UCSD-AML1 (cell line): ENCODE measurements at regions not wholly inside any gene's neighbourhood (a gene's known extent, or its start where the extent isn't known, plus 50 kb on each side); places are given as distances from the start of the nearest gene placed in this dataset.

Experiments used
- DNase-seq: peaks from one replicate; lab custom pipeline; 2025; ENCODE audit not compliant: unreplicated experiment; lab: John Stamatoyannopoulos, UW

- no peak for DNase-seq
These were observed 122.2 kb upstream of the PRSS58 start for GRCh38 chr7:142380069-142380468.

DNA sequence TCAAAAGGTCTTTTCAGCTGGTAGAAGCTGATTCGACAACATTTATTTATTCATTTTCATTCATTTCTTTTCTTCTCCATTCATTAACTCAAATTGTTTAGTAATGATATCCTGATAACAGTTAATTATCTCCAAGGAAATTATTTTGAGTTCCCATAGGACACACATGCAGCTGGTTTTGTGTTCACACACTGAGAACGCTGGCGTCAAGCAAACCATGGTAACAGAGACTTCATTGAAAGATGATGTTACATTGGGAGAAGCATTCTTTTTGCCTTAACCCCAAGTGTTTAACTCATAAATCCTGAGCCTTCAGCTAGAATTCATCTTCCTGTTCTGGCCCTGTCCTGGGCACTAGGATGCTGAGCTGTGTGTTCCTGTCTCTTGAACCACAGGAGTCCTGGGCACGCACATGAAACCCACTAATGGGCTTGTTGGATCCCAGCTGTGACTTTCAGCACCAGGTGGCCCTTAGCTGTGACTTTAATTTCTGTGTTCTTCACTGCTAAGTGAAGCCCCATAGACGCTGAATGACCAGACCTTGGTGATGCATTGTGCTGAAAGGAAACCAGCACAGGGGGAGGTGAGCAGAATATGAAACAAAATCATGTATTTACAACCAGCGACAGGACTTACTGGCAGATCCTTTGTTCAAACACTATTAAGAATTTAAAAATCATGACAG, 121.5 kb upstream of the PRSS58 start:
- DNase-seq = no peak

DNA sequence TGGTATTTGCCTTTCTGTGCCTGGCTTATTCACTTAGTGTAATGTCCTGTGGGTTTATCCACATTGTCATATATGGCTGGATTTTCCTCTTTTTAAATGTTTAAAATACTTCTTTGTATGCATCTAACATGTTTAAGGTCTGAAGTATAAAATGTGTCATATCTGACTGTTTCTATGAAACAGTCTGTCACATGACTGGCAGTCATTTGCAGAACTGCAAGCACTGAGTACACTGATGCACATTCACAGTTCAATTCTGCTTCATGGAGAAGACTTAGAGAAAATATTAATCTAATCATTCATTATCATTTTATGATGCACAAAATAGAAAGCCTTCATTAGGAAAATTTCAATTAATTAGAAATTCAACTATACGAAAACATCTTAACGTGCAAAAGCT, 119.7 kb upstream of the PRSS58 start:
- no peak for DNase-seq

GRCh38 chr7:142376356-142376997, 118.6 kb upstream of the PRSS58 start:
- no peak for DNase-seq

GRCh38 chr7:142375710-142376313, 118.0 kb upstream of the PRSS58 start:
- no peak for DNase-seq

DNA sequence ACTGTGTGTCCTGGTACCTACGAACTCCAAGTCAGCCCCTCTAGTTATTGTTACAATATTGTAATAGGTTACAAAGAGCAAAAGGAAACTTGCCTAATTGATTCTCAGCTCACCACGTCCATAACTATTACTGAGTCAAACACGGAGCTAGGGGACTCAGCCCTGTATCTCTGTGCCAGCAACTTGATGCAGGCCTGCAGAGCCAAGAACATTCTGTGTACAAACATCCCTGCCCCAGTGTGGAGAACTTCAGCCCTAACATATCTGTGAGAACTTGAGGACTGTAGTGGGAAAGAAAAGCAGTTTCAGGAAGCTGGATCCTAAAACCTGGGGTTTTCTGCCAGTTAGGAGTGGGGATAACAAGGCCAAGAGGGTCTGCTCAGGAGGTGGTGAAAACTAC, 114.9 kb upstream of the PRSS58 start:
- DNase-seq = no peak

GRCh38 chr7:142371586-142372377, 113.9 kb upstream of the PRSS58 start:
- DNase-seq = no peak

GRCh38 chr7:142365410-142365842, 107.6 kb upstream of the PRSS58 start:
- DNase-seq = no peak

GRCh38 chr7:142364551-142364950, 106.7 kb upstream of the PRSS58 start:
- no peak for DNase-seq

DNA sequence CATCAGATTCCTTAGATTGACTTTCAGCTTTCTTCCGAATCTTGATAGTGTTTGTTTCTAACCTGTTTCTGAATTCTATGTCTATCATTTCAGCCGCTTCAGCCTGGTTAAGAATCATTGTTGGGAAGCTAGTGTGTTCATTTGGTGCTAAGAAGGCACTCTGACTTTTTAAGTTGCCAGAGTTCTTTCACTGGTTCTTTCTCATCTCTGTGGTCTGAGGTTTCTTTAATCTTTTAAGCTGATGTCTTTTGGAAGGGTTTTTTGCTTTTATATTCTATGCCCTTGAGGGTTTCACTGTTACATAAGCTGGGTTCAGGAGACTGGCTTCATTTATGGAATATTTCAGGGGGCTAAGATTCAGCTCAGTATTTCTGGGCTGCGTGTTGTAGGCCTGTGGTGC, 104.5 kb upstream of the PRSS58 start:
- DNase-seq = no peak

DNA sequence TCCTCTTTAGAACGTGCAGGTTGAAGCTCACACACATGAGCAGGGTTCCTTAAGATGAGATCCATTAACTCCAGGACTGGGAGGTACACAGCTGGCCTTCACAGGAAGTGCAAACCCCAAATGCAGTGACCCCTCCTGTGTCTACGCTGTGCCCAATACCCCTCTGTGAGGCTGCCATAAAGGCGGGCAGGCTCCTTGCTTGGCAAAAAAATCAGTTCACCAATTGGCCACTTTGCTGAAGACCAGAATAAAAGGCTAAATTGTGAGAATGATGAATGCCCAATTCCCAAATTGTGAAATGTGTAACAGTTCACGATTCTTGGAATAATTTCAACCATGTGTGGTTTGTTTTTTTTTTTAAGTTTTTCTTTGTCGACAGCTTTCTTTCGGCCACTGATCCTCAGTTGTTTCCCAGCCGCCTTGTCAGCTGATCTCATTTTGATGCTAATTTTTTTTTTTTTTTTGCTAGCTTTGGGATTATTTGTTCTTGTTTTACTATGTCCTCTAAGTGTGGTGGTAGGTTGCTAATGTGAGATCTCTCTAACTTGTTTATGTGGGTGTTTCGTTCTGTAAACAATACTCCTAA, 101.9 kb upstream of the PRSS58 start:
- no peak for DNase-seq

GRCh38 chr7:142357953-142358520, 100.2 kb upstream of the PRSS58 start:
- DNase-seq = no peak

GRCh38 chr7:142356166-142356565, 98.3 kb upstream of the PRSS58 start:
- DNase-seq = no peak

DNA sequence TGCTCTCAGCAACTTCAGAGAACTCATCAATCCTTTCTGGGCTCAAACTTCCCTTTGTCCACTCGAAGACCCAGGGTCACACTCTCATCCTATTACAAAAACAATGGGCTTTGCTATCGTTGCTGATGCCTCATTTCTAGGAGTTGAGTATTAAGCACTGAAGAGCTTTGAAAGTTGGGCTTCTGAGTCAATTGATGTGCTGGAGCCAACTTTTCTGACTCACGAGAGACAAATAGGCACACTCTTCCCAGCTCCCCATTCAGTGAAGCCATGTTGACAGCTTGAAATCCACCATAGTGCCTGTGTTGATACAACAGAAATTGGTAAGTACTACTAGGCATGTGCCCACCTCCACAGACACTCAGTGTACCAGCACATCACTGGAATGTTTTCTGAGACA, 97.5 kb upstream of the PRSS58 start:
- no peak for DNase-seq

GRCh38 chr7:142353147-142354060, 95.5 kb upstream of the PRSS58 start:
- no peak for DNase-seq

- no peak for DNase-seq
These were observed 94.7 kb upstream of the PRSS58 start for GRCh38 chr7:142352543-142352942.

DNA sequence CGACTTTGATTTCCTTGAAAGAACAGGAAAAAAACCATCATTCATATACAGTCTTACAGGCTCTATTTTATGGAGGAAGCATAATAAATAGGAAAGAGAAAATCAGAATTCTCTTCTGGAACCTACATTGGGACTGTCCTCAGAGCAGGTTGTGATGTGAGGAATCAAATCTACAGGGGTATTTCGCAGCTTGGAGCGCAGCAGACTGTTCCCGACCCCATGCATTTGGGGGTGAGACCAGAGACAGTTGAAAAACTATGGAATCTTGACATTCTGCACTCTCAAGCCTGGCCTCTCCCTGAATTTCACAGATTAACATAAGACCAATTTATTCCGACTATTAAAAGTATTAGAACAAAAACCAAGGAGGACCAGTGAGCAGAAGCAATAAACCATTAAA, 93.3 kb upstream of the PRSS58 start:
- DNase-seq = no peak

- DNase-seq = no peak
These were observed 92.0 kb upstream of the PRSS58 start for GRCh38 chr7:142349670-142350405.

DNA sequence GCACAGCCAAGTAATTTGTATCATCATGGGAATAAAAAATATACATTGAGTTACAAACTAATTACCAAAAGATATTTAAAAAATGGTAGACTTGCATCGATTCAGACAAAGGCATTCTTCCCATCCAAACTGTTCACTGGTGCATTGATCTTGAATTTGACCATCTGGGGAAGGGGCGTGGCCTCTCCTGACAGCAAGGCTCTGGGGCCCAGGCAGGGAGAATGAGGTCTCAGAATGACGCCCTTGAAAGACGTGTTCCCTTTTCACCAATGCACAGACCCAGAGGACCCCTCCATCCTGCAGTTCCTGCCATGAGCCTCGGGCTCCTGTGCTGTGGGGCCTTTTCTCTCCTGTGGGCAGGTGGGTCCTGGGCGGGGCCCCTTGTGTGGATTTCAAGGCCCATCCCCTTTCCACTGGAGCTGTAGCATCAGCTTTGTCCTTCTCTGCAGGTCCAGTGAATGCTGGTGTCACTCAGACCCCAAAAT, 91.1 kb upstream of the PRSS58 start:
- DNase-seq = no peak
